COLO668 (cell line): ENCODE measurements at regions not wholly inside any gene's neighbourhood (a gene's known extent, or its start where the extent isn't known, plus 50 kb on each side); places are given as distances from the start of the nearest gene placed in this dataset.

Source experiments
- DNase-seq: peaks from one replicate; lab custom pipeline; 2025; ENCODE audit not compliant: unreplicated experiment; lab: John Stamatoyannopoulos, UW

GRCh38 chr16:48904333-48904732, 294.4 kb upstream of the N4BP1 start:
- no peak for DNase-seq

DNA sequence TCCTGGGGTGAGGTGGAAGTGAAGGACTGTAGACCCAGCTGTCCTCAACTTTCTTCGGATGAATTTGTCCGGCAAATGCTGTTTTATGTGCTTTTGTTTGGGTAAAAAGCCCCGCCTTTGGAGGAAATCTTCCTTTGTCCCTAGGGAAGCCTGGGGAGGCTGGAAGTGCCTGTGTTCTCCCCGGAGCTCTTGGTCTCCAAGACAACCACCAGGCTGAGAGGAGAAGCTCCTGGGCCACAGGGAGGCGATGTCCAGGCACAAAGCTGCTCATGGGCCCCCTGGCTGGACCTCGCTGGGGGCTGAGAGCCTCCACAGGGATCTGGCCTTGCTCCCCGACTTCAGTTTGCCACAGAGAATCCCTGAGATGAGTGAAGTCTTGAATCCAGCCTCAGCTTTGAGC, 293.1 kb upstream of the N4BP1 start:
- DNase-seq: no peak

DNA sequence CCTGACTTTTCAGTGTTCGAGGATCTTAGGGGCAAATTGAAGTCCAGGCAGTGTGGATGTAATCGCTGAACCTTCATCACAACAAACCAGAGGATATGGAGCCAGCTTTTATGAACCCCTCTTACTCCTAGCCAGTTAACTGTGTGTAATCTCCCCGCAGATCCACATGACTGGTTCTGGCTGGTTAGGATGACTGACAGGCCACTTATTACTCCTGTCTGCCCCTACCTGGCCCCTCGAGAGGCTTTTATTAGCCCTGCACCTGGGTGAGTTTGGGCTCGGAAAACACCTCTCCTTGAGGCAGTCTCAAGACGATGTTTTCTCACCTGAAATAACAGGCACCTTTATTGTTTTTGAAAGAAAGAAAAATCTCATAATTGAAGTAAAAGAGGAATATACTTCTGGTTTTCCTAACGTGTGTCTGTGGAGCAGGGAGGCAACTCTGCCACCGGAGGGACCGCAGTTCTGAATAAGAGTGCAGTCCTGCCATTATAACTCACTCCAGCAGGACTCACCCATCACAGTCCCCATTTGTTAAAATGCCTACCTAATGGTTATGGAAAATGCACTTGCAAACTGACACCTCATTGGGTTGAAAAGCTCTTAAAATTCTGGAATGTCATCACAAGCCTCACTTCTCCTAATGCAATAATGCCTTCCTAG, 291.9 kb upstream of the N4BP1 start:
- DNase-seq: no peak

GRCh38 chr16:48899500-48899899, 289.5 kb upstream of the N4BP1 start:
- DNase-seq: no peak

DNA sequence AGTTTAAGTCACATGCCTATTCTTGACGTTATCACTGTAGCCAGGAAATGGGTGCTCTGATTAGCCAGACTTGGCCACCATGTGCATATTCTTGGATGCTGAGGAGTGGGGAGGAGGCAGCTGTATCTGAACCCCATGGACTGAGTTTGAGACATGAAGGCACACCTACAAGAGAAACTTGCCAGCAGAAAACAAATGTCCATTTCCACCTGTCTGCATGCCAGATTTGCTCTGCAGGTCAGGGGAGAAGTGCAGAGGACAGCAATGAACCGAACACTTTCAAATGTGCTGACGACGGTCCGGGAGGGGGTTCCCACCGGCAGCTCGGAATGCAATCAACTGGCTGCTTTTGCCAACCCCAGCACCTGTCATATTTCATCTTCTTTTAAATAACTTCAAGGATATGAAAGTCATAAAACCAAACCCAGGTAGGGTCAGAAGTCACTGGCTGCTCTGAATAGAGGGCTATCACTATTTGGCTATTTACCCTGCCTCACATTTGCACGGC, 287.8 kb upstream of the N4BP1 start:
- DNase-seq: no peak

DNA sequence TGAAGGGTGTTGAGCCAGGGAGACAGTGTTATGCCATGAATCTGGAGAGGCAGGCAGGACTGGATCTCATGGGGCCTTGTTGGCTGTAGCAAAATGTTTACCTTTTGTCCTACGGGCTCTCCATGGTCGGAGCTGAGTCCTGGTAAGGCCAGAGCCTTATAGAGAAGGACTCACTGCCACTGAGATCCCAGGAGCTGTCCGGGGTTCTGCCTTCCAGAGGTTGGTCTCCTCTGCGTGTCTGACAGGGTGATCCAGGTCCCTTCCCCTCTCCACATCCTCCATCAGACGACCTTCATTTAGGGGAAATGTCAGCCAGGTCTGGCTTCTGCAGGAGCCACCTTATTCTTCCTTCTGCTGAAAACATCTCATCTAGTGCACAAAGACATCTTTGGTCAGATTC, 285.2 kb upstream of the N4BP1 start:
- DNase-seq: no peak

- no peak for DNase-seq
Measured at GRCh38 chr16:48892893-48893292, 282.9 kb upstream of the N4BP1 start.

- DNase-seq: no peak
Measured at GRCh38 chr16:48887646-48888210, 277.7 kb upstream of the N4BP1 start.

GRCh38 chr16:48885471-48885870, 275.5 kb upstream of the N4BP1 start:
- DNase-seq: no peak

- no peak for DNase-seq
Measured at GRCh38 chr16:48881272-48881671, 271.3 kb upstream of the N4BP1 start.

DNA sequence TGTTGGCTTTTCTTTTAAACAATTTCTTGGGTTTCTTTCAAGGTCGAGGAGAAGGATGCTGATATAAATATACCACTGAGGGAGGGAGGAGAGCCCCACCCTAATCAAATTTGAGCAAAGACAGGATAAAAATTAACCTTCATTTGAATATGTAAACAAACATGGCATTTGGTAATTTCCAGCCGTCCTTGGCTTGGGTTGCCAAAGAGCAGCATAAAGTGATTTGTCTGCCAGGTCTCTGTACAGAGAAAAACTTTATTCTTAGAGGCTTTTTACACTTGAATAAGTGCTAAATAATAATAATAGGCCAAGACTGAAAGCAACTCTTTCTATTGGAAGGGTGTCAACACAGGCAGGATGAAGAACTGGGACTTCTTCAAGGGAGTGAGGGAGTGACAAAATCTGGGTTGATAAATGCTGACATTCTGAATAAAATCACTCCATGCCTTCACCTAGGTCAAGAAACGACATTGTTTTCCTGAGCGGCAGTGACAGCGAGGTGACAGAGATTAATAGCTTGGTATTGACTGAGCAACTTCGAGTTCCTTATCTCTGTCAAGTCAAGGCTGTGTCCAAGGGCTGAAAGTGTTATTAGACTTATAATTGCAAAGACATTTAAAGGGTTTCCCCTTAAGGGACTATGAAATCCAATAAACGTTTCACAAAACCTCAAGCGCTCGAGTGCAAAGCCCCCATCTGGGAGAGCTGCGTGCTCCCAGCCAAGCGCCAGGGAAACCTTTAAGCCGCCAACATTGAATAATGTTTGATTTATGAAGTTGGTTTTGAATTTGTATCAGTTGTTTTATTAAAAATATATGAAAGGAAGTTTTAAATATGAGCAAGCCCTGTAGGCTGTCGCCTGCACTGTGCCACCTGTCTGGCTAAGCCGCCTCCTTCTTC, 269.5 kb upstream of the N4BP1 start:
- no peak for DNase-seq

- no peak for DNase-seq
Measured at GRCh38 chr16:48877946-48878345, 268.0 kb upstream of the N4BP1 start.

- DNase-seq: no peak
Measured at GRCh38 chr16:48870141-48870540, 260.2 kb upstream of the N4BP1 start.

- no peak for DNase-seq
Measured at GRCh38 chr16:48865520-48865919, 255.5 kb upstream of the N4BP1 start.

- DNase-seq: no peak
Measured at GRCh38 chr16:48864055-48864454, 254.1 kb upstream of the N4BP1 start.

DNA sequence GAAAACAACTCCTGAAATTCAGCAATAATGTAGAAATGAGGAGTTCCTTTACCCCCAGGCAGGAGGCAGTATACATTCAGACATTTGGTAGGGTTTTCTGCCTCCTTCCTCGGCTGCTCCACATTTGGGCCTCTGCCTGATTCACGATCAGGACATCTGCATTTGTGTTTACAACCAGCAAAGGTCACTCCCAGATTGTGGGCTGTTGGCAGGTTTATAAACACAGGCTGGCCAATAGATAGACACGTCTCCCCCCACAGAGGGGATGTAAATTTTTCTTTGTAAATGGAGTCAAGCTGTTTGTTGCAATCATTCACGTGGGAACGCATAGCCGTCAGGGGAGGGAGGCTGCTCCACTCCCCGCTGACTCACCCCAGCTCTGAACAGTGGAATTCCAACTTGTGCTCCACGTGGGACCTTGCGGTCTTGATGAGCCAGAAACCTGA, 252.1 kb upstream of the N4BP1 start:
- DNase-seq: no peak

GRCh38 chr16:48860341-48860740, 250.4 kb upstream of the N4BP1 start:
- no peak for DNase-seq

DNA sequence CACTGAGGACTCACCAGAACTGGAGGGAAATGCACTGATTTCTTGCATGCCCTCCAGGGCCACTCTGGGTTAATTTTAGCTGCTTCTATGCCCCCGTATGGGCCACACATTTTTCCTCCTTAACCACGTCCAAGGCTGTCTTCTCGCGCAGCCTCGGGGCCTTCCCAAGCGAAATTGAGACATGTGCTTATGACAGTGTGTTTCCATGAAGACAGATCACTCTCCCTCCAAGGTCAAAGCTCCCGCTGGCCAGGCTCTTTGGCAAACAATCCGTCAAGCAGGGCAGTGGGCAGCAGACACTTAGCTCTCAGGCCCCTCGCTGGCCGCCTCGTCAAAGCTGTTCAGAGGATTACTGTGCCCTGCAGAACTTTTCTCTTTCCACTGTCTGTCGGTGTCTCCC, 243.0 kb upstream of the N4BP1 start:
- no peak for DNase-seq

- DNase-seq: no peak
Measured at GRCh38 chr16:48852458-48852857, 242.5 kb upstream of the N4BP1 start.

GRCh38 chr16:48850097-48850770, 240.3 kb upstream of the N4BP1 start:
- no peak for DNase-seq

DNA sequence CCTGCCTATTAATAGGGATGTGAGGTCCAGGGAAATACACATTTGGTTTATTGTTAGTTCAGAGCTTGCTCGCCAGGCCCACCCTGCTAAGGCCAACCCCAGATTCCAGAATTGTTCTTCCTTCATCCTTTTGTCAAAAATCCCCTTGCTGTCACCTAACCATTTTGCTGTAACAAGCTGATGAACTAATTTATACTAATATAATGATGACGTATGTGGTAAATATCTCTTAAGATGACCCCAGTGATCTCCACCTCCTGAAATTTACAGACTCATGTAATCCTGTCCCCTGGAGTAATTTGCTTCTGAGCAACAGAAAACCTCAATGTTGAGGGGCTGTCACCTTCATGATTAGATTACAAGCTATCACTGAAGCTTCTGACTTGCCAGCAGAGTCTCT, 236.3 kb upstream of the N4BP1 start:
- no peak for DNase-seq
